GM21390 (cell line): ENCODE measurements at regions not wholly inside any gene's neighbourhood (a gene's known extent, or its start where the extent isn't known, plus 50 kb on each side); places are given as distances from the start of the nearest gene placed in this dataset.

ENCODE experiments used
- ATAC-seq: cut with Tn5 transposase; IDR thresholded peaks from one replicate; pipeline ENCODE4 v1.9.1; 2021; ENCODE audit not compliant: unreplicated experiment

DNA sequence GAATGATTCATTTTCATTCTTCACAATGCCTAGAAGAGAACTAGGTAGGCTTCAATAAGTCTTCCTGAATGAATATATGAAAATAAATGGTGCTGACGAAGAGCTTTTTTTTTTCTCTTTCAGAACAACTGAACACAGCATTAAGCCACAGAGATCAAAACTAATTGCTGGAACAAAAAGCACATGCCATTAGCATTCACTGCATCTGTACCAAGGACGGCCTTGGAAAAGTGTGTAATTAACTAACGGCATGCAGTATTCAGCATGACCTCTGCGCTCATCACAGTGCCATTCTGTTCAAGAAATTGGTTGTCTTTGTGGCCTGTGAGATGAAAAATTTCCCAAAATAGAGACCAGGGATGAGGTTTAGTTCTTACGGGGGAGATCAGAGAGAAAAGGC, 99.3 kb downstream of the NUDT12 start:
- no peak for ATAC-seq

DNA sequence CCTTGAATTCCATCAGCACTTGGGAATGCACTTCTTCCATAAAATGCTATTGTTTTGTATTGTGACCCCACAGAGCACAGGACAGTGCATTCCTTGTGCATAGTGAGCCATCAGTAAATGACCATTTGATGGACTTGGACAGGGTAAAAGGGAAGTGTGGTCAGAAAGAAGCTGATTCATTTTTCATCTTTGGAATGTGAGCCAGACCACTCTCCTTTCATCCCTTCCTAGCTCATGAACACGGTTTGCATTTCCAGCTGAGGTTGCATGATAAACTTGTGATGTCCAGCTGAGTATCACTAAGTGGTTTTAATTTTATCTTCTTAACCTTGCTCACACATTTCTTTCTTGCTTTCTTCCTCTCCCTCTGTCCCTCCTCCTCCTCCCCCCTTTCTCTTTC, 101.3 kb downstream of the NUDT12 start:
- ATAC-seq: no peak

DNA sequence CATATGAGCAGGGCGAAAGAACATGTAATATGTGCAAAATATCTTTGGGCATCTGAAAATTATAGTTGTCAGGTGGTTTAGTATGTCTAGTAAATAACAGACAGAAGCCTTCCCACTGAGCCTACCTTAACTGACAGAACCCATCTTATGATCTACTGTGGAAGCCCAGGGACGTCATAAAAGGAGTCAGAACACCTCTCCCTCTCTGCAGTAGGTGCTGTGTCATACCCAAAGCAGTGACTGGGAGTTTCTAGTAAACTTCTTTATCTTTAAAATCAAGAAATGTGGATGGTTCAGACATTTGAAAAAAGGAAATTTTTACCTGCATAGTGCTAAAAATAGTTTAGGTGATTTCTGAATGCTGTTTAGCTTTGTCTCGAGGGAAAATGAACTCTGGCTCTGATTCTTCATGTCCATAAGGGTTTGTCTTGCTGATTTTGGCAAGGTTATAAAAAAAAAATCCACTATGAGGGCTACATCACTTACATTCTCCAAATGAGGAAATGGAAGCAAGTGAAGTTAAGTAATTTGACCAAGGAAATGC, 104.0 kb downstream of the NUDT12 start:
- no peak for ATAC-seq

GRCh38 chr5:103456476-103456875, 106.1 kb downstream of the NUDT12 start:
- no peak for ATAC-seq

DNA sequence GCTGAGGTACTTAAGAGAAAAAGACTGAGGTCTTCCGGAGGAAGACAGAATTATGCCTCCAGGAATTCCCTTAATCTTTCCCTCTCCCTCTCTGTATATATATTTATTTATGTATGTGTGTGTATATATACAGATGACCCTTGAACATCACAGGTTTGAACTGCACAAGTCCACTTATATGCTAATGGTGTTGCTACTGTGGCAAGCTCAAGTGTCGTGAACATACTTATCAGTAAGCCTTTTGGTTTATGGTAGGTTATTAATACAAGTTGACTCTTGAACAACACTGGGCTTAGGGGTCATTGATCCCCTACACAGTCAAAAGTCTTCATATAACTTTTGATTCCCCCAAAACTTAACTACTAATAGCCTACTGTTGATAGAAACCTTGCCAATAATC, 106.8 kb downstream of the NUDT12 start:
- no peak for ATAC-seq

- no peak for ATAC-seq
Observed at GRCh38 chr5:103454770-103455169, 107.8 kb downstream of the NUDT12 start.

DNA sequence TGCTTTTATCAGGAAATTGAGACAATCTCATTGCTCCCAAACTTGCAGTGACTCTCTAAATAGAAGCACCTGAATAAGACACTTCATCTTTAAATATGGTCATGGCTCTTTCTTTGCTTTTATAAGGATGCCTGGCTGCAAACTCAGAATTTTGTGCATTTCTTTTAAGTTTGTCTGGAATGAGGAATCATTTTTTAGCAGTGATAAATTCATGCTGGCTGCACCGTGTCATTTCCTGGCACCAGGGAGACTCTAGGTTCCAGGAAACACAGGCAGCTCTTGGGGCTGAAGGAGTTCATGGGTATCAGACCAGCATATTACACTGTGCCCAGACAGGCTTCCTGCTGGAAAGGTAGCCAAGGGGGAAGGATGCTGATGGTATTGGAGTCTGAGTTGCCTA, 109.9 kb downstream of the NUDT12 start:
- ATAC-seq: no peak

DNA sequence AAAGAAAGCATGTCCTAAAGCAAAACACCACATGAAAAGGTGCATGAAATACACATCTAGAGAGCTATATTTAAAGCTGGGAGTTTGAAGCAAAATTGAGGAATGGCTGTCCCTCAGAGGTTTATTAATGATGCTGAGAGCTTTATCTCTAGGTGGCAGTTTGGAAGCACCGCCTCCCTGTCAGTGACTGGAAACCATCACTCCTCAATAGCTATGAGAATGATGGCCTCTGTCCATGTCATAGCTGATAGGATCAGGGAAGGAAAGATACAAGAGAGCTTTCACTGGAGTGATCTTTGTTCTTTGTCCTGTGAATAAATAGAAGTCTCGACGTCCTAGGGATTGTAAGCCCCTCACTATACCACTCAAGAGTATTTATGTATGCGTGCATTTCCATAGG, 110.5 kb downstream of the NUDT12 start:
- ATAC-seq: no peak

DNA sequence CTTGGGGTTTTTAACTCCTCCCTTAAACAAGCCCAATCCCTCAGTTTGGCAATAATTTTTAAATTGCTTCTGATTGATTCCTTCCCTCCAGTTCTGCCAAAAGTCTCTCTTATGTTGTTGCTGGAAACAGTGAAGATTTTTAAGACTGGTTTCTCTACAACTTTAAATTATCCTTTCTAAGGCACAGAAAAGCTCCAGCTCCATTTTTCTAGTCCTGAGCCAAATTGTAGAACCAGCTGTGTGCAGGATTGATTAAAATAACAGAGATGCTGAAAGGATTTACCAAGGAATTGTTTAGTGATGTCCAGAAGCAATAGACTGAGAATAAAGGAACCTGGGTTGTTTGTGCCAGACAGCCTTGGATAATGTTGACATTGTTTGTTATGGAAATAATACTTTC, 111.3 kb downstream of the NUDT12 start:
- ATAC-seq: no peak

DNA sequence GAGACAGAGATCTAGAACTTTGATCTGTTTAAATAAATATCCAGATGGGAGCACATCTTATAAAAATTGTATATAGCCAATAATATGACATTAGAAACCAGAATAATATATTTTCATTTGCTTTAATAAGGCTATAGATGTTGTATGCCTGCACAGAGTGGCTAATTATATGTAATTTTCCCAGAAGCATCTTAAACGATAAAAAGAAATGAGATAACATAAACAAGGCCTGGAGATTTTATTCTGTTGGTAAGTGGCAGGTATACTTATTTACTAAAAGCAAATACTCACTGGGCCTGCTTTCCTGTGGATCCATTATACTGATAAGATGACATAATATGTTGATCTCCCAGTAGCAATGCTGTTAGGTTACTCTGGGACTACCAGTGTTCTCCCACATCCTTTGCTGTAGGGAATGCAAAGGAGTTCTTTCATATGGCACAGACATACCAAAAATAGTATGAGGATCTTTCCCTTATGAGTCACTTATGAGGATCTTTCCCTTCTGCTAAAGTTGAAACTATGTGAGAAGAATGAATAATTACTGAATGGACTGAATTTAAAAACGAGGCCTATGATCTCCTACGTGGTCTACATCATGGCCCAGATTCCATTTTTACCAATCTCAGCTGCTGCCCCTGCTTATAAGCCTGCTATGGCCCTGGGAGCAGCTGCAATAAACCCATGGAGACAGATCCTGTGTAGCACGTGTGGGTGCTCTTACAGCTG, 112.1 kb downstream of the NUDT12 start:
- ATAC-seq: no peak

GRCh38 chr5:103446813-103447212, 115.8 kb downstream of the NUDT12 start:
- ATAC-seq: no peak

DNA sequence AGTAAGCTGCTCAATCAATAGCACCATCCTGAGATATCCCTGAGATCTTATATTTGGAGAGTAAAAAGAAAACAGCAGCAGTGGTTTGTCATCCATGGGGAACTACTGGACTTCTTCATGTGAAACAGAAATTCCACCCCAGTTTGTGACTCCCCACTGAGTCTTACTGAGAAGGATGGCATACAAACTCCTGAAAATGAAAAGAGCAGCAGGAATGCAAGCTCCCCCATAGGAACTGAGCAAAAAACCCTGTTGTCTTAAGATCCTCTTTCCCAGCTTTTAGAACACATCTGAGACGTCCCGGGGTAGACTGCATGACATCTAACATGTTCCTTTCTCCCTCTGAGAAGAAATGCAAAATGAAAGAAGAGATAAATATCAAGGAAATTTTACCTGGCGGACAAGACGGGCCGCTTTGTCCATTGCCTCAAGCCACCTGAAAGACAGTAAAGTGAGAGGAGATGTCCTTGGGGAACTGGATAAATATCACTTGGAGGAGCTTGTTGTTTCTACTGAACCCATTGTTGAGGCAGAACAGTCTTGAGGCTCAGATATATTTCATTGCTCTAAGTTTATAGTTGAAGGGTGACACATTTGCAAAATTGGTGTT, 117.1 kb downstream of the NUDT12 start:
- ATAC-seq: no peak

- ATAC-seq: peak; percentile 67
Observed at GRCh38 chr5:103444333-103445038, 118.1 kb downstream of the NUDT12 start.

GRCh38 chr5:103442750-103443149, 119.8 kb downstream of the NUDT12 start:
- ATAC-seq: no peak

DNA sequence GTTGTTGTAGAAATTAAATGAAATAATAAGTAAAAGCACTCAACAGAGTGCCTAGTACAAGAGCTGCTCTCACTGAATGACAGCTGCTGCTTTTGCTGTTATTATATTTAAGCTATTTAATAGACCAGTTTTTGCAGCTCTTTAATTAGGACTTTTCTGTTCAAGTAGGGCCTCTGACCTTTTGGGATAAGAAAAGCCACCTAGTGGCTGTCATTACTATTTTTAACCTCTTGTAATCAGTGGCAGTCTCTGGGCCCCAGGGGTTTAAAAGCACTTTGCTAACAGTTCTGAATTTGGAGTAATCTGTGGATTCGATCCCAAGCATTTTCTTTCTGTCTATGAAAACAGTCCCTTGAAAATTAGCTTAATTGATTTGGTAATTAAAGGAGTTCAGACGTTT, 121.1 kb downstream of the NUDT12 start:
- ATAC-seq: no peak

DNA sequence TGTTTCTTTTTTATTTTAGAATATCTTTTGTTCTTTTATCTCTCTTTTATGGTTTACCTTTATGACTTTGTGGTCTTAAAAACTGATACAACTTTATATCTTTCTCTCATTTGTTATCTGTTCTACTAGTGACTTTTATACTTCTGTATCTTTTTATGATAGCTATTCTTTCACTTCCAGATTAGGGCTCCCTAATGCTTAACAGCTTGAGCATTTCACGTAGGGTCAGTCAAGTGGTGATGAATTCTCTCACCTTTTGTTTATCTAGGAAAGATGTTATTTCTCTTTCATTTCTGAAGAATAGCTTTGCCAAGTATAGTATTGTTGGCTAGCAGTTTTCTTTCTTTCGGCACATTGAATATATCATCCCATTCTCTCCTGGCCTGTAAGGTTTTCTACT, 123.6 kb downstream of the NUDT12 start:
- ATAC-seq: no peak

- no peak for ATAC-seq
Observed at GRCh38 chr5:103436656-103437055, 125.9 kb downstream of the NUDT12 start.

GRCh38 chr5:103436112-103436511, 126.5 kb downstream of the NUDT12 start:
- ATAC-seq: no peak

GRCh38 chr5:103435136-103435889, 127.3 kb downstream of the NUDT12 start:
- no peak for ATAC-seq

DNA sequence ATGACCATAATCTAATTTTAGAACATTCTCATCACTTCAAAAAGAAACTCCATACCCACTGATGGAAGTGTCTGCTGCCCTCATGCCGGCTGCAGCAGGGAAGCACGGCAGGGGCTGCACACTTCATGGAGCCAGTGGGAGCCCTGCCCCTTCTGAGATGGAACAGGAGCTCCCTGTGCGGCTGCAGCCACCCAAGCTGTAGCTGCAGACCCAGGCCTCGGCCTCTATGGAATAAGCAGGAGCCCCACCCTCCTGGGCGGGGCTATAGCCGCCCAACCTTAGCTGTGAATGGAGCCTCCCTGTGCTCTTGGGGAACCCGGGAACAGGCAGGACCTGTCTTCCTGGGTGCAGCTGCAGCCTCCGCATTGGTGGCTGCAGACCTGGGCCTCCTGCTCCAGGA, 128.5 kb downstream of the NUDT12 start:
- no peak for ATAC-seq

- no peak for ATAC-seq
Observed at GRCh38 chr5:103433211-103433610, 129.4 kb downstream of the NUDT12 start.
